ENCODE measurements at regions not wholly inside any gene's neighbourhood (a gene's known extent, or its start where the extent isn't known, plus 50 kb on each side); places are given as distances from the start of the nearest gene placed in this dataset.
"Not testable (repeated sequence)": the region's sequence is repeated elsewhere in the genome, so short reads cannot be mapped to it uniquely, and the experiment has no call there.

GRCh38 chr19:30959011-30959410 lies 390.2 kb downstream of the TSHZ3 start:
- no peak for FAIRE-seq
- no peaks in the 10 kb centered on the region for H3K9me3 ChIP-seq
- no peak for ATAC-seq
- no peaks in the 10 kb centered on the region for H3K4me1 ChIP-seq
- no peak for TF ChIP-seq CTCF (IDR thresholded peaks at IDR 0.05)
- intact Hi-C loops (cut with DNase I), result no loop called here
- no peak for DNase-seq
- H3K27ac ChIP-seq, result no peak overlapping the region
- WGBS, 2 donors, result 65 to 84% methylated on average over 3 of the region's 3 CpGs
- no peaks in the 10 kb centered on the region for H3K36me3 ChIP-seq
- peaks cover 0 to 3% (median 0%) of the 10 kb centered on the region in 4 donors for H3K27me3 ChIP-seq
- H3K4me3 ChIP-seq, result no peak overlapping the region

GRCh38 chr19:30955112-30956104 lies 393.8 kb downstream of the TSHZ3 start:
- no peak for FAIRE-seq

GRCh38 chr19:30944276-30944932 lies 404.8 kb downstream of the TSHZ3 start:
- FAIRE-seq; intact Hi-C loops (cut with DNase I); DNase-seq; H3K36me3 ChIP-seq; ATAC-seq; H3K27me3 ChIP-seq; H3K9me3 ChIP-seq; H3K27ac ChIP-seq; H3K4me1 ChIP-seq; H3K4me3 ChIP-seq: not testable (repeated sequence)
- WGBS, 2 donors, result 70 to 87% methylated on average over 6 of the region's 6 CpGs

More at GRCh38 chr19:30955112-30956104, 393.8 kb downstream of the TSHZ3 start:
- 71 to 78% methylated on average over 12 of the region's 12 CpGs for WGBS, 2 donors
- H3K36me3 ChIP-seq, result no peaks in the 10 kb centered on the region
- no peak for TF ChIP-seq CTCF (IDR thresholded peaks at IDR 0.05)
- no peak for DNase-seq
- ATAC-seq, result no peak
- no peak overlapping the region for H3K27ac ChIP-seq
- no peak overlapping the region for H3K4me3 ChIP-seq
- peaks cover 0 to 8% (median 0%) of the 10 kb centered on the region in 4 donors for H3K27me3 ChIP-seq
- no peaks in the 10 kb centered on the region for H3K9me3 ChIP-seq
- intact Hi-C loops (cut with DNase I), result no loop called here
- H3K4me1 ChIP-seq, result no peaks in the 10 kb centered on the region

GRCh38 chr19:30943101-30943843 lies 406.0 kb downstream of the TSHZ3 start:
- ATAC-seq (no peak), FAIRE-seq (no peak), DNase-seq (no peak)
- Histone ChIP-seq H3K27ac (no peak overlapping the region), H3K36me3 (no peaks in the 10 kb centered on the region), H3K9me3 (no peaks in the 10 kb centered on the region), H3K4me3 (no peak overlapping the region), H3K4me1 (no peaks in the 10 kb centered on the region), H3K27me3 (peaks cover 0 to 12% (median 0%) of the 10 kb centered on the region in 4 donors)
- intact Hi-C loops (cut with DNase I), result no loop called here
- TF ChIP-seq CTCF (IDR thresholded peaks at IDR 0.05), result no peak
- WGBS, 2 donors, result 61 to 76% methylated on average over 13 of the region's 13 CpGs

- Histone ChIP-seq H3K27me3 (peaks cover 0 to 12% (median 0%) of the 10 kb centered on the region in 4 donors), H3K4me3 (no peak overlapping the region), H3K9me3 (no peaks in the 10 kb centered on the region), H3K4me1 (no peaks in the 10 kb centered on the region), H3K36me3 (no peaks in the 10 kb centered on the region), H3K27ac (no peak overlapping the region)
- DNase-seq (no peak), FAIRE-seq (no peak), ATAC-seq (no peak)
- intact Hi-C loops (cut with DNase I), result no loop called here
- no peak for TF ChIP-seq CTCF (IDR thresholded peaks at IDR 0.05)
- 19 to 25% methylated on average over 3 of the region's 3 CpGs for WGBS, 2 donors
These were observed 406.6 kb downstream of the TSHZ3 start for GRCh38 chr19:30942636-30943035.
